ENCODE measurements at regions not wholly inside any gene's neighbourhood (a gene's known extent, or its start where the extent isn't known, plus 50 kb on each side); places are given as distances from the start of the nearest gene placed in this dataset.

- TF ChIP-seq CTCF (IDR thresholded peaks at IDR 0.05) (no peak), POLR2A (IDR thresholded peaks at IDR 0.05) (no peak)
Measured at GRCh38 chr2:64274399-64275173, 130.4 kb upstream of the PELI1 start.

Measured in breast epithelium (tissue), 3 donors.